Panc1 (cell line): ENCODE measurements at regions not wholly inside any gene's neighbourhood (a gene's known extent, or its start where the extent isn't known, plus 50 kb on each side); places are given as distances from the start of the nearest gene placed in this dataset.

Experiments used
- POLR2AphosphoS5 ChIP-seq: IDR thresholded peaks from 2 replicates; pipeline ENCODE4 v1.6.1; 2012; ENCODE audit warnings: mild to moderate bottlenecking, low read depth, low read length, moderate library complexity
- TCF7L2 ChIP-seq: IDR thresholded peaks from 2 replicates; pipeline ENCODE4 v1.6.1; 2011; ENCODE audit warnings: mild to moderate bottlenecking, low read depth, low read length, inconsistent platforms
- TF ChIP-seq, protein P1 (sequence below): fragments of 450-650 bp; IDR thresholded peaks from 2 replicates; pipeline ENCODE4 v1.5.1; 2017; ENCODE audit warnings: mild to moderate bottlenecking

DNA sequence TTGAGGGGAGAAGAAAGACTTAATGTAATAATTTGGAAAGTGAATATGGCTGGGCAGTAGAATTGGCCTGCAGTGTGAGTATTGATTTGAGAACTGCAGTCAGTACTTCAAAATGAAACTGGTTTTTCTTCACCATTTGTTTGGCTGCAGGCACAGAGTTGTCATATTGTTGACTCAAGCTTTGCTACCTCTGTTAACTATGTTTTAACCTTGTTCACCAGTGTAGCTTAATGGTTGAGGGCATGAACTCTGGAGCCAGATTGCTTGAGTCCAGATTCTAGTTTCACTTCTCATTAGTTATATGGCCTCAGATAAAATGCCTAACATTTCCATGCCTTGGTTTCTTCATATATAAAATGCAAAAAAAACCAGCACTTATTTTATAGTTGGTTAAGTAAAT, 64.1 kb downstream of the CFAP44 start:
- TF ChIP-seq, protein P1, sequence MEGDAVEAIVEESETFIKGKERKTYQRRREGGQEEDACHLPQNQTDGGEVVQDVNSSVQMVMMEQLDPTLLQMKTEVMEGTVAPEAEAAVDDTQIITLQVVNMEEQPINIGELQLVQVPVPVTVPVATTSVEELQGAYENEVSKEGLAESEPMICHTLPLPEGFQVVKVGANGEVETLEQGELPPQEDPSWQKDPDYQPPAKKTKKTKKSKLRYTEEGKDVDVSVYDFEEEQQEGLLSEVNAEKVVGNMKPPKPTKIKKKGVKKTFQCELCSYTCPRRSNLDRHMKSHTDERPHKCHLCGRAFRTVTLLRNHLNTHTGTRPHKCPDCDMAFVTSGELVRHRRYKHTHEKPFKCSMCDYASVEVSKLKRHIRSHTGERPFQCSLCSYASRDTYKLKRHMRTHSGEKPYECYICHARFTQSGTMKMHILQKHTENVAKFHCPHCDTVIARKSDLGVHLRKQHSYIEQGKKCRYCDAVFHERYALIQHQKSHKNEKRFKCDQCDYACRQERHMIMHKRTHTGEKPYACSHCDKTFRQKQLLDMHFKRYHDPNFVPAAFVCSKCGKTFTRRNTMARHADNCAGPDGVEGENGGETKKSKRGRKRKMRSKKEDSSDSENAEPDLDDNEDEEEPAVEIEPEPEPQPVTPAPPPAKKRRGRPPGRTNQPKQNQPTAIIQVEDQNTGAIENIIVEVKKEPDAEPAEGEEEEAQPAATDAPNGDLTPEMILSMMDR = no peak
- TF ChIP-seq POLR2AphosphoS5 (no peak), TCF7L2 (no peak)
